Left lung (tissue), 4 donors: ENCODE measurements at regions not wholly inside any gene's neighbourhood (a gene's known extent, or its start where the extent isn't known, plus 50 kb on each side); places are given as distances from the start of the nearest gene placed in this dataset.

Experiments
- ATAC-seq: fragments of 200-7000 bp; cut with Tn5 transposase; one replicate; pipeline ENCODE4 v1.9.1; 2020; ENCODE audit warnings: moderate library complexity
- DNase-seq, 4 donors: peaks; one replicate each; pipeline ENCODE4 v3.0.0-alpha.2; 2013 to 2020
- H3K27ac ChIP-seq, 2 donors: fragments of 200-600 bp; sonication (generic) in 1 of 2; one replicate each; pipeline versions ENCODE4 v1.5.0 to v1.8.0; 2020 to 2021
- H3K27me3 ChIP-seq, 2 donors: fragments of 200-600 bp; sonication (generic) in 1 of 2; one replicate each; pipeline versions ENCODE4 v1.5.0 to v1.8.0; 2020 to 2021
- H3K36me3 ChIP-seq, 2 donors: fragments of 200-600 bp; sonication (generic) in 1 of 2; one replicate each; pipeline versions ENCODE4 v1.5.0 to v1.8.0; 2020 to 2021
- H3K4me1 ChIP-seq, 2 donors: fragments of 200-600 bp; one replicate each; pipeline ENCODE4 v1.8.0; 2021
- H3K4me3 ChIP-seq, 2 donors: fragments of 200-600 bp; sonication (generic) in 1 of 2; one replicate each; pipeline versions ENCODE4 v1.5.0 to v1.8.0; 2020 to 2021; ENCODE audit warnings: mild to moderate bottlenecking in 1 of 2
- H3K9me3 ChIP-seq, 2 donors: fragments of 200-600 bp; sonication (generic) in 1 of 2; one replicate each; pipeline versions ENCODE4 v1.5.0 to v1.8.0; 2020 to 2021
- intact Hi-C, 2 donors: fragments of 100-400 bp; cut with DNase I; formaldehyde crosslinking; loops; one replicate each; pipeline versions ENCODE4 v1.11.2 to v1.14.2; 2022
- TF ChIP-seq, protein P1 (sequence below), 2 donors: fragments of 200-600 bp; sonication (generic) in 1 of 2; IDR thresholded peaks; one replicate each; pipeline versions ENCODE4 v1.5.0 to v1.8.0; 2021; ENCODE audit warnings: antibody characterized with exemption in 2 of 2
- donor health status: DM: no; HTN: yes; CAD: no.
- donor health status: DM: no; HTN: no; CAD: no.

GRCh38 chr5:135678640-135679268, 100.0 kb upstream of the CXCL14 start:
- H3K27me3 ChIP-seq = no peaks in the 10 kb centered on the region
- intact Hi-C loops = no loop called here
- ATAC-seq = no peak

GRCh38 chr5:135671966-135672365, 93.2 kb upstream of the CXCL14 start:
- no peak overlapping the region for H3K27ac ChIP-seq
- H3K27me3 ChIP-seq = no peaks in the 10 kb centered on the region
- H3K9me3 ChIP-seq = peaks cover 0 to 6% of the 10 kb centered on the region in 2 donors
- H3K4me1 ChIP-seq = no peaks in the 10 kb centered on the region
- no peak overlapping the region for H3K4me3 ChIP-seq
- intact Hi-C loops = no loop called here
- no peak for DNase-seq
- no peaks in the 10 kb centered on the region for H3K36me3 ChIP-seq
- TF ChIP-seq, protein P1, sequence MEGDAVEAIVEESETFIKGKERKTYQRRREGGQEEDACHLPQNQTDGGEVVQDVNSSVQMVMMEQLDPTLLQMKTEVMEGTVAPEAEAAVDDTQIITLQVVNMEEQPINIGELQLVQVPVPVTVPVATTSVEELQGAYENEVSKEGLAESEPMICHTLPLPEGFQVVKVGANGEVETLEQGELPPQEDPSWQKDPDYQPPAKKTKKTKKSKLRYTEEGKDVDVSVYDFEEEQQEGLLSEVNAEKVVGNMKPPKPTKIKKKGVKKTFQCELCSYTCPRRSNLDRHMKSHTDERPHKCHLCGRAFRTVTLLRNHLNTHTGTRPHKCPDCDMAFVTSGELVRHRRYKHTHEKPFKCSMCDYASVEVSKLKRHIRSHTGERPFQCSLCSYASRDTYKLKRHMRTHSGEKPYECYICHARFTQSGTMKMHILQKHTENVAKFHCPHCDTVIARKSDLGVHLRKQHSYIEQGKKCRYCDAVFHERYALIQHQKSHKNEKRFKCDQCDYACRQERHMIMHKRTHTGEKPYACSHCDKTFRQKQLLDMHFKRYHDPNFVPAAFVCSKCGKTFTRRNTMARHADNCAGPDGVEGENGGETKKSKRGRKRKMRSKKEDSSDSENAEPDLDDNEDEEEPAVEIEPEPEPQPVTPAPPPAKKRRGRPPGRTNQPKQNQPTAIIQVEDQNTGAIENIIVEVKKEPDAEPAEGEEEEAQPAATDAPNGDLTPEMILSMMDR (IDR thresholded peaks at IDR 0.05) = no peak
- no peak for ATAC-seq

More at GRCh38 chr5:135678640-135679268, 100.0 kb upstream of the CXCL14 start:
- Histone ChIP-seq H3K36me3 (no peaks in the 10 kb centered on the region), H3K27ac (no peak overlapping the region), H3K4me3 (no peak overlapping the region), H3K4me1 (no peaks in the 10 kb centered on the region), H3K9me3 (peaks cover 0 to 45% of the 10 kb centered on the region in 2 donors)
- no peak for DNase-seq
- TF ChIP-seq, protein P1 (IDR thresholded peaks at IDR 0.05) = no peak

GRCh38 chr5:135671052-135671705, 92.4 kb upstream of the CXCL14 start:
- peaks cover 0 to 3% of the 10 kb centered on the region in 2 donors for H3K9me3 ChIP-seq
- TF ChIP-seq, protein P1 (IDR thresholded peaks at IDR 0.05) = no peak
- DNase-seq (no peak), ATAC-seq (no peak)
- H3K4me3 ChIP-seq = no peak overlapping the region
- intact Hi-C loops = no loop called here
- no peaks in the 10 kb centered on the region for H3K4me1 ChIP-seq
- H3K27me3 ChIP-seq = no peaks in the 10 kb centered on the region
- no peaks in the 10 kb centered on the region for H3K36me3 ChIP-seq
- H3K27ac ChIP-seq = no peak overlapping the region

- intact Hi-C loops = no loop called here
- ATAC-seq = no peak
- DNase-seq = no peak
- H3K27me3 ChIP-seq = no peaks in the 10 kb centered on the region
- TF ChIP-seq, protein P1 (IDR thresholded peaks at IDR 0.05) = no peak
- no peaks in the 10 kb centered on the region for H3K36me3 ChIP-seq
- H3K4me3 ChIP-seq = no peak overlapping the region
- no peaks in the 10 kb centered on the region for H3K4me1 ChIP-seq
- peaks cover 0 to 3% of the 10 kb centered on the region in 2 donors for H3K9me3 ChIP-seq
- no peak overlapping the region for H3K27ac ChIP-seq
These were observed 91.8 kb upstream of the CXCL14 start for GRCh38 chr5:135670588-135670987.

- Histone ChIP-seq H3K36me3 (no peaks in the 10 kb centered on the region), H3K27ac (no peak overlapping the region), H3K4me3 (no peak overlapping the region), H3K27me3 (no peaks in the 10 kb centered on the region), H3K4me1 (no peaks in the 10 kb centered on the region), H3K9me3 (no peaks in the 10 kb centered on the region)
- no peak for ATAC-seq
- TF ChIP-seq, protein P1 (IDR thresholded peaks at IDR 0.05) = no peak
- intact Hi-C loops = no loop called here
- DNase-seq = no peak
These were observed 90.6 kb upstream of the CXCL14 start for GRCh38 chr5:135669416-135669815.
